SK-N-SH treated with all-trans-retinoic acid at 6 μM for 48 hours (cell line): ENCODE measurements at regions not wholly inside any gene's neighbourhood (a gene's known extent, or its start where the extent isn't known, plus 50 kb on each side); places are given as distances from the start of the nearest gene placed in this dataset.

ENCODE experiments used
- ATAC-seq: fragments of 200-7000 bp; cut with Tn5 transposase; 3 replicates; pipeline ENCODE4 v1.9.1; 2020; ENCODE audit warnings: mild to moderate bottlenecking, moderate library complexity
- ARNTL ChIP-seq: fragments of 450-650 bp; formaldehyde crosslinking; IDR thresholded peaks from 2 replicates; pipeline ENCODE4 v1.5.0; 2020; ENCODE audit warnings: low read depth, mild to moderate bottlenecking, moderate library complexity, borderline replicate concordance
- ESRRG ChIP-seq: fragments of 250-450 bp; sonication (Bioruptor Pico); IDR thresholded peaks from 2 replicates; pipeline ENCODE4 v1.6.1; 2021; ENCODE audit warnings: mild to moderate bottlenecking
- GLIS3 ChIP-seq: fragments of 250-450 bp; sonication (Bioruptor Pico); IDR thresholded peaks from 2 replicates; pipeline ENCODE4 v1.5.0; 2020; ENCODE audit warnings: mild to moderate bottlenecking, moderate library complexity
- ISL1 ChIP-seq: fragments of 250-450 bp; sonication (Bioruptor Pico); IDR thresholded peaks from 2 replicates; pipeline ENCODE4 v2.1.2; 2022; ENCODE audit warnings: mild to moderate bottlenecking, moderate library complexity
- OSR1 ChIP-seq: fragments of 250-450 bp; sonication (Bioruptor Pico); IDR thresholded peaks from 2 replicates; pipeline ENCODE4 v1.8.0; 2022; ENCODE audit warnings: moderate library complexity, mild to moderate bottlenecking, inconsistent platforms
- PATZ1 ChIP-seq: fragments of 250-450 bp; sonication (Bioruptor Pico); IDR thresholded peaks from 2 replicates; pipeline ENCODE4 v1.8.0; 2020; ENCODE audit warnings: mild to moderate bottlenecking, moderate library complexity, borderline replicate concordance
- PPARA ChIP-seq: fragments of 250-450 bp; sonication (Bioruptor Pico); IDR thresholded peaks from 2 replicates; pipeline ENCODE4 v1.5.0; 2020; ENCODE audit warnings: mild to moderate bottlenecking, borderline replicate concordance
- SNAI2 ChIP-seq: fragments of 250-450 bp; sonication (Bioruptor Pico); IDR thresholded peaks from 2 replicates; pipeline ENCODE4 v1.5.0; 2020; ENCODE audit warnings: mild to moderate bottlenecking, moderate library complexity
- TCF4 ChIP-seq: fragments of 250-450 bp; sonication (Bioruptor Pico); IDR thresholded peaks from 2 replicates; pipeline ENCODE4 v1.8.0; 2021; ENCODE audit warnings: mild to moderate bottlenecking, moderate library complexity, borderline replicate concordance
- TOX ChIP-seq: fragments of 250-450 bp; sonication (Bioruptor Pico); IDR thresholded peaks from 2 replicates; pipeline ENCODE4 v1.8.0; 2021; ENCODE audit warnings: mild to moderate bottlenecking, moderate library complexity, borderline replicate concordance
- ZC3H10 ChIP-seq: fragments of 250-450 bp; sonication (Bioruptor Pico); IDR thresholded peaks from 2 replicates; pipeline ENCODE4 v1.5.1; 2021; ENCODE audit warnings: mild to moderate bottlenecking, moderate library complexity
- ZFP3 ChIP-seq: fragments of 250-450 bp; sonication (Bioruptor Pico); IDR thresholded peaks from 2 replicates; pipeline ENCODE4 v1.5.0; 2020; ENCODE audit warnings: mild to moderate bottlenecking, moderate library complexity
- ZFP30 ChIP-seq: fragments of 450-650 bp; formaldehyde crosslinking; IDR thresholded peaks from 2 replicates; pipeline ENCODE4 v1.5.0; 2022; ENCODE audit warnings: mild to moderate bottlenecking, moderate library complexity
- ZNF565 ChIP-seq: fragments of 450-650 bp; formaldehyde crosslinking; conservative IDR thresholded peaks from 2 replicates; pipeline ENCODE4 v1.5.0; 2020; ENCODE audit warnings: low read depth, mild to moderate bottlenecking, moderate library complexity
- ZNF70 ChIP-seq: fragments of 450-650 bp; formaldehyde crosslinking; IDR thresholded peaks from 2 replicates; pipeline ENCODE4 v1.5.0; 2020; ENCODE audit warnings: mild to moderate bottlenecking, moderate library complexity
- ZNF8 ChIP-seq: fragments of 450-650 bp; formaldehyde crosslinking; IDR thresholded peaks from 2 replicates; pipeline ENCODE4 v1.5.0; 2020; ENCODE audit warnings: mild to moderate bottlenecking, moderate library complexity
- TF ChIP-seq, protein P1 (sequence below): fragments of 250-450 bp; sonication (Bioruptor Pico); IDR thresholded peaks from 2 replicates; pipeline ENCODE4 v1.8.0; 2021; ENCODE audit warnings: low read depth, mild to moderate bottlenecking, moderate library complexity, borderline replicate concordance
- TF ChIP-seq, protein P2 (sequence below): fragments of 250-450 bp; sonication (Bioruptor Pico); IDR thresholded peaks from 2 replicates; pipeline ENCODE4 v1.5.1; 2020; ENCODE audit warnings: low read depth, mild to moderate bottlenecking, moderate library complexity
- TF ChIP-seq, protein P3 (sequence below): fragments of 250-450 bp; sonication (Bioruptor Pico); IDR thresholded peaks from 2 replicates; pipeline ENCODE4 v1.5.1; 2021; ENCODE audit warnings: mild to moderate bottlenecking, moderate library complexity
- TF ChIP-seq, protein P4 (sequence below): fragments of 250-450 bp; sonication (Bioruptor Pico); IDR thresholded peaks from 2 replicates; pipeline ENCODE4 v1.5.0; 2020; ENCODE audit warnings: mild to moderate bottlenecking, moderate library complexity

DNA sequence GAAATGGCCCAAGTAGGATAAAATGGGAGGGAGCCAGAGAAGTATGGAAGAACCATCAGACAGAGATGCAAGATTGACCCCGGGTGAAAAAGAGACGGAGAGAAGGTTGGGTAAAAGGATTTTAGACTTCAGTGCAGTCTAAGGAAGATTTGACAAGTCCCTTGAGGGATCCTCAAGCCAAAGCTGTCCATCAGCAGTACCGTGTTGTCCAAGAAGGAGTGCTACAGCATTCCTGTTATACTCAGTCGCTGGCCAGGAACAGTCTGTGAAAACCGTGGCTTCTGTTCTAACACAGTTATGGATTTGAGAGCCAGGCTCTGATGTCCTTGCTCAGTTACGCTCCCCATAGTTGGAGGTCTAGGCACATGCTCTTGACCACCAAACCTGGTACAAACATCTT is 383.9 kb upstream of the DAB2 start:
- ATAC-seq: no peak
- no peak for TF ChIP-seq ISL1
- TF ChIP-seq, protein P1, sequence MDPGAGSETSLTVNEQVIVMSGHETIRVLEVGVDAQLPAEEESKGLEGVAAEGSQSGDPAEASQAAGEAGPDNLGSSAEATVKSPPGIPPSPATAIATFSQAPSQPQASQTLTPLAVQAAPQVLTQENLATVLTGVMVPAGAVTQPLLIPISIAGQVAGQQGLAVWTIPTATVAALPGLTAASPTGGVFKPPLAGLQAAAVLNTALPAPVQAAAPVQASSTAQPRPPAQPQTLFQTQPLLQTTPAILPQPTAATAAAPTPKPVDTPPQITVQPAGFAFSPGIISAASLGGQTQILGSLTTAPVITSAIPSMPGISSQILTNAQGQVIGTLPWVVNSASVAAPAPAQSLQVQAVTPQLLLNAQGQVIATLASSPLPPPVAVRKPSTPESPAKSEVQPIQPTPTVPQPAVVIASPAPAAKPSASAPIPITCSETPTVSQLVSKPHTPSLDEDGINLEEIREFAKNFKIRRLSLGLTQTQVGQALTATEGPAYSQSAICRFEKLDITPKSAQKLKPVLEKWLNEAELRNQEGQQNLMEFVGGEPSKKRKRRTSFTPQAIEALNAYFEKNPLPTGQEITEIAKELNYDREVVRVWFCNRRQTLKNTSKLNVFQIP (CRISPR knock-in tag): no peak
- TF ChIP-seq ARNTL (CRISPR knock-in tag): no peak
- TF ChIP-seq ESRRG (CRISPR knock-in tag): no peak
- TF ChIP-seq TOX: no peak
- TF ChIP-seq PATZ1: no peak
- TF ChIP-seq ZFP30 (CRISPR knock-in tag): no peak
- no peak for TF ChIP-seq ZC3H10 (CRISPR knock-in tag)
- no peak for TF ChIP-seq ZNF70 (CRISPR knock-in tag)
- TF ChIP-seq TCF4 (CRISPR knock-in tag): no peak
- TF ChIP-seq, protein P2, sequence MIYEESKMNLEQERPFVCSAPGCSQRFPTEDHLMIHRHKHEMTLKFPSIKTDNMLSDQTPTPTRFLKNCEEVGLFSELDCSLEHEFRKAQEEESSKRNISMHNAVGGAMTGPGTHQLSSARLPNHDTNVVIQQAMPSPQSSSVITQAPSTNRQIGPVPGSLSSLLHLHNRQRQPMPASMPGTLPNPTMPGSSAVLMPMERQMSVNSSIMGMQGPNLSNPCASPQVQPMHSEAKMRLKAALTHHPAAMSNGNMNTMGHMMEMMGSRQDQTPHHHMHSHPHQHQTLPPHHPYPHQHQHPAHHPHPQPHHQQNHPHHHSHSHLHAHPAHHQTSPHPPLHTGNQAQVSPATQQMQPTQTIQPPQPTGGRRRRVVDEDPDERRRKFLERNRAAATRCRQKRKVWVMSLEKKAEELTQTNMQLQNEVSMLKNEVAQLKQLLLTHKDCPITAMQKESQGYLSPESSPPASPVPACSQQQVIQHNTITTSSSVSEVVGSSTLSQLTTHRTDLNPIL (CRISPR knock-in tag): no peak
- no peak for TF ChIP-seq ZNF565 (CRISPR knock-in tag)
- no peak for TF ChIP-seq OSR1 (CRISPR knock-in tag)
- TF ChIP-seq, protein P3, sequence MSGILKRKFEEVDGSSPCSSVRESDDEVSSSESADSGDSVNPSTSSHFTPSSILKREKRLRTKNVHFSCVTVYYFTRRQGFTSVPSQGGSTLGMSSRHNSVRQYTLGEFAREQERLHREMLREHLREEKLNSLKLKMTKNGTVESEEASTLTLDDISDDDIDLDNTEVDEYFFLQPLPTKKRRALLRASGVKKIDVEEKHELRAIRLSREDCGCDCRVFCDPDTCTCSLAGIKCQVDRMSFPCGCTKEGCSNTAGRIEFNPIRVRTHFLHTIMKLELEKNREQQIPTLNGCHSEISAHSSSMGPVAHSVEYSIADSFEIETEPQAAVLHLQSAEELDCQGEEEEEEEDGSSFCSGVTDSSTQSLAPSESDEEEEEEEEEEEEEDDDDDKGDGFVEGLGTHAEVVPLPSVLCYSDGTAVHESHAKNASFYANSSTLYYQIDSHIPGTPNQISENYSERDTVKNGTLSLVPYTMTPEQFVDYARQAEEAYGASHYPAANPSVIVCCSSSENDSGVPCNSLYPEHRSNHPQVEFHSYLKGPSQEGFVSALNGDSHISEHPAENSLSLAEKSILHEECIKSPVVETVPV (CRISPR knock-in tag): no peak
- TF ChIP-seq, all 23 proteins: peak for 0

- TF ChIP-seq ARNTL (CRISPR knock-in tag) (no peak), TOX (no peak), TCF4 (CRISPR knock-in tag) (no peak), SNAI2 (CRISPR knock-in tag) (no peak), ZNF8 (CRISPR knock-in tag) (no peak), GLIS3 (CRISPR knock-in tag) (no peak), ZNF565 (CRISPR knock-in tag) (no peak), ZNF70 (CRISPR knock-in tag) (no peak), ZC3H10 (CRISPR knock-in tag) (no peak), PPARA (no peak), ZFP3 (no peak), PATZ1 (no peak), OSR1 (CRISPR knock-in tag) (no peak), ESRRG (CRISPR knock-in tag) (no peak)
- TF ChIP-seq, protein P2 (CRISPR knock-in tag): no peak
- TF ChIP-seq, protein P1 (CRISPR knock-in tag): no peak
- TF ChIP-seq, protein P4, sequence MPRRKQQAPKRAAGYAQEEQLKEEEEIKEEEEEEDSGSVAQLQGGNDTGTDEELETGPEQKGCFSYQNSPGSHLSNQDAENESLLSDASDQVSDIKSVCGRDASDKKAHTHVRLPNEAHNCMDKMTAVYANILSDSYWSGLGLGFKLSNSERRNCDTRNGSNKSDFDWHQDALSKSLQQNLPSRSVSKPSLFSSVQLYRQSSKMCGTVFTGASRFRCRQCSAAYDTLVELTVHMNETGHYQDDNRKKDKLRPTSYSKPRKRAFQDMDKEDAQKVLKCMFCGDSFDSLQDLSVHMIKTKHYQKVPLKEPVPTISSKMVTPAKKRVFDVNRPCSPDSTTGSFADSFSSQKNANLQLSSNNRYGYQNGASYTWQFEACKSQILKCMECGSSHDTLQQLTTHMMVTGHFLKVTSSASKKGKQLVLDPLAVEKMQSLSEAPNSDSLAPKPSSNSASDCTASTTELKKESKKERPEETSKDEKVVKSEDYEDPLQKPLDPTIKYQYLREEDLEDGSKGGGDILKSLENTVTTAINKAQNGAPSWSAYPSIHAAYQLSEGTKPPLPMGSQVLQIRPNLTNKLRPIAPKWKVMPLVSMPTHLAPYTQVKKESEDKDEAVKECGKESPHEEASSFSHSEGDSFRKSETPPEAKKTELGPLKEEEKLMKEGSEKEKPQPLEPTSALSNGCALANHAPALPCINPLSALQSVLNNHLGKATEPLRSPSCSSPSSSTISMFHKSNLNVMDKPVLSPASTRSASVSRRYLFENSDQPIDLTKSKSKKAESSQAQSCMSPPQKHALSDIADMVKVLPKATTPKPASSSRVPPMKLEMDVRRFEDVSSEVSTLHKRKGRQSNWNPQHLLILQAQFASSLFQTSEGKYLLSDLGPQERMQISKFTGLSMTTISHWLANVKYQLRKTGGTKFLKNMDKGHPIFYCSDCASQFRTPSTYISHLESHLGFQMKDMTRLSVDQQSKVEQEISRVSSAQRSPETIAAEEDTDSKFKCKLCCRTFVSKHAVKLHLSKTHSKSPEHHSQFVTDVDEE: no peak
- no peak for ATAC-seq
These were observed 376.5 kb upstream of the DAB2 start for GRCh38 chr5:39801306-39801705.
